Aorta (tissue), 5 donors: ENCODE measurements at regions not wholly inside any gene's neighbourhood (a gene's known extent, or its start where the extent isn't known, plus 50 kb on each side); places are given as distances from the start of the nearest gene placed in this dataset.
"Not testable (repeated sequence)": the region's sequence is repeated elsewhere in the genome, so short reads cannot be mapped to it uniquely, and the experiment has no call there.

Source experiments
- ATAC-seq: fragments of 200-7000 bp; cut with Tn5 transposase; one replicate; pipeline ENCODE4 v1.9.1; 2022; ENCODE audit warnings: moderate library complexity; ENCODE audit not compliant: low FRiP score
- DNase-seq, 2 donors: peaks; one replicate each; pipeline ENCODE4 v3.0.0-alpha.2; 2020
- H3K27ac ChIP-seq, 2 donors: one replicate each; pipeline ENCODE4 v1.5.1; 2013; ENCODE audit warnings: low read length in 2 of 2, mild to moderate bottlenecking in 2 of 2, moderate library complexity in 2 of 2, control low read depth in 1 of 2, inconsistent platforms in 1 of 2, low read depth in 1 of 2
- H3K27me3 ChIP-seq, 2 donors: one replicate each; pipeline ENCODE4 v1.6.1; 2013; ENCODE audit warnings: control low read depth in 1 of 2, low read length in 1 of 2, mild to moderate bottlenecking in 1 of 2, moderate library complexity in 1 of 2; ENCODE audit not compliant: insufficient read depth in 2 of 2, control insufficient read depth in 1 of 2
- H3K36me3 ChIP-seq, 2 donors: one replicate each; pipeline ENCODE4 v1.6.1; 2013; ENCODE audit warnings: control low read depth in 1 of 2, low read length in 1 of 2, mild to moderate bottlenecking in 1 of 2; ENCODE audit not compliant: insufficient read depth in 2 of 2, control insufficient read depth in 1 of 2
- H3K4me1 ChIP-seq, 2 donors: one replicate each; pipeline ENCODE4 v1.6.1; 2013; ENCODE audit warnings: low read length in 2 of 2, control low read depth in 1 of 2, mild to moderate bottlenecking in 1 of 2, moderate library complexity in 1 of 2; ENCODE audit not compliant: insufficient read depth in 2 of 2, control insufficient read depth in 1 of 2
- H3K4me3 ChIP-seq, 2 donors: one replicate each; pipeline ENCODE4 v1.5.1; 2013; ENCODE audit warnings: low read length in 2 of 2, control low read depth in 1 of 2, mild to moderate bottlenecking in 1 of 2
- H3K9me3 ChIP-seq: one replicate; pipeline ENCODE4 v1.6.1; 2013; ENCODE audit warnings: mild to moderate bottlenecking, low read length; ENCODE audit not compliant: control insufficient read depth
- WGBS, 2 donors: extraction: QIAGEN DNeasy Blood & Tissue Kit; methylation state at CpG; one replicate each; pipeline ENCODE4 v1.1.7; 2013; 5-methylcytosine and 5-hydroxymethylcytosine counted together
- intact Hi-C, 2 donors: fragments of 100-400 bp; cut with DNase I; formaldehyde crosslinking; loops; one replicate each; pipeline versions ENCODE4 v1.14.2 to v1.15.0; 2022
- donor health status: healthy with polysubstance abuse.
- donor health status: Bipolar disorder and iron deficiency.
- donor health status: DM: no; HTN: no; CAD: no.
- donor health status: DM: no; HTN: no; CAD: no.
- donor health status: DM: yes; HTN: yes; CAD: no.

- H3K9me3 ChIP-seq: no peaks in the 10 kb centered on the region
- no peak for ATAC-seq
- no peak overlapping the region for H3K4me3 ChIP-seq
- no peak for DNase-seq
- no peaks in the 10 kb centered on the region for H3K27me3 ChIP-seq
- no peaks in the 10 kb centered on the region for H3K4me1 ChIP-seq
- no peaks in the 10 kb centered on the region for H3K36me3 ChIP-seq
- intact Hi-C loops: no loop called here
- H3K27ac ChIP-seq: no peak overlapping the region
Measured at GRCh38 chr4:121582296-121582695, 114.5 kb downstream of the ANXA5 start.

DNA sequence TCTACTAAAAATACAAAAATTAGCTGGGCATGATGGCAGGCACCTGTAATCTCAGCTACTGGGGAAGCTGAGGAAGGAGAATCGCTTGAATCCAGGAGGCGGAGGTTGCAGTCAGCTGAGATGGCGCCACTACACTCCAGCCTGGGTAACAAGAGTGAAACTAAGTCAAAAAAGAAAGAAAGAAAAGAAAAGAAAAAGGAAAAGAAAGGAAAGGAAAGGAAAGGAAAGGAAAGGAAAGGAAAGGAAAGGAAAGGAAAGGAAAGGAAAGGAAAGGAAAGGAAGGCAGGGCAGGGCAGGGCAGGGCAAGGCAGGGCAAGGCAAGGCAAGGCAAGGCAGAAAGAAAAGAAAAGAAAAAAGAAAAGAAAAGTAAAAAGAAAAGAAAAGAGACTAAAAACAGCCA is 121.4 kb downstream of the ANXA5 start:
- H3K4me3 ChIP-seq, H3K36me3 ChIP-seq, ATAC-seq, H3K27me3 ChIP-seq, H3K4me1 ChIP-seq, DNase-seq, H3K9me3 ChIP-seq, H3K27ac ChIP-seq, intact Hi-C loops: not testable (repeated sequence)
- WGBS, 2 donors: 89 to 92% methylated on average over 3 of the region's 3 CpGs

DNA sequence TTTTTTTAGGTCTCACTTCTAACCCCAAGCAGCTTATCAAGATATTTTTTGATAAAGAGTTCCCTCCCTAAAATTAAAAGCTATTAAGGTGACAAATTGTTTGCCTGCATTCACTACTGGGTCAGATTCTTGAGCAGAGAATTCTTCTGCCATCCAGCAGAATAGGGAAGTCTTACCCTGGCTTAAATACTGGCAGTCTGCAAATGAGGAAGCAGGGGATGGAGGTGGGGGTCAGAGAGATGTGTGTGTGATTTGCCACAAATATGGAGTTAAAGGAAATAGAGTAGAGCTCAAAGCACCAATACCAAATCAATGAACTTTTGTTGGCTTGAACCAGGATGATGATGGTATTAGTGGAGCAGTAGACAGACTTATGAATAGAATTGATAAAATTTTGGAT is 122.2 kb downstream of the ANXA5 start:
- ATAC-seq (no peak), DNase-seq (no peak)
- H3K4me3 ChIP-seq: no peak overlapping the region

DNA sequence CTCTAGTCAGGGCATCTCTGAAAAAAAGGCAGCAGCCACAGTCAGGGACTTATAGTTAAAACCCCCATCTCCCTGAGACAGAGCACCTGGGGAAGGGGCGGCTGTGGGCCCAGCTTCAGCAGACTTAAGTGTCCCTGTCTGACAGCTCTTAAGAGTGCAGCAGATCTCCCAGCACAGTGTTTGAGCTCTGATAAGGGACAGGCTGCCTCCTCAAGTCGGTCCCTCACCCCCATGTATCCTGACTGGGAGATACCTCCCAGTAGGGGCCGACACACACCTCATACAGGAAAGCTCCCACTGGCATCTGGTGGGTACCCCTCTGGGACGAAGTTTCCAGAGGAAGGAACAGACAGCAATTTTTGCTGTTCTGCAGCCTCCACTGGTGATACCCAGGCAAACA is 129.0 kb downstream of the ANXA5 start:
- 83 to 88% methylated on average over 4 of the region's 4 CpGs for WGBS, 2 donors
- ATAC-seq: no peak

More for the DNA sequence above, 122.2 kb downstream of the ANXA5 start:
- Histone ChIP-seq H3K27ac (no peak overlapping the region), H3K27me3 (no peaks in the 10 kb centered on the region), H3K36me3 (no peaks in the 10 kb centered on the region), H3K9me3 (no peaks in the 10 kb centered on the region), H3K4me1 (no peaks in the 10 kb centered on the region)
- intact Hi-C loops: no loop called here

GRCh38 chr4:121564840-121565375 is 131.9 kb downstream of the ANXA5 start:
- Histone ChIP-seq H3K9me3 (no peaks in the 10 kb centered on the region), H3K36me3 (no peaks in the 10 kb centered on the region), H3K4me1 (no peaks in the 10 kb centered on the region), H3K27me3 (no peaks in the 10 kb centered on the region), H3K4me3 (no peak overlapping the region), H3K27ac (no peak overlapping the region)
- DNase-seq: no peak
- ATAC-seq: no peak
- 9 to 10% methylated on average over 5 of the region's 5 CpGs for WGBS, 2 donors
- intact Hi-C loops: no loop called here

More for the DNA sequence above, 129.0 kb downstream of the ANXA5 start:
- intact Hi-C loops: no loop called here
- Histone ChIP-seq H3K36me3 (no peaks in the 10 kb centered on the region), H3K27me3 (no peaks in the 10 kb centered on the region), H3K4me3 (no peak overlapping the region), H3K27ac (no peak overlapping the region), H3K9me3 (no peaks in the 10 kb centered on the region), H3K4me1 (no peaks in the 10 kb centered on the region)
- DNase-seq: no peak

DNA sequence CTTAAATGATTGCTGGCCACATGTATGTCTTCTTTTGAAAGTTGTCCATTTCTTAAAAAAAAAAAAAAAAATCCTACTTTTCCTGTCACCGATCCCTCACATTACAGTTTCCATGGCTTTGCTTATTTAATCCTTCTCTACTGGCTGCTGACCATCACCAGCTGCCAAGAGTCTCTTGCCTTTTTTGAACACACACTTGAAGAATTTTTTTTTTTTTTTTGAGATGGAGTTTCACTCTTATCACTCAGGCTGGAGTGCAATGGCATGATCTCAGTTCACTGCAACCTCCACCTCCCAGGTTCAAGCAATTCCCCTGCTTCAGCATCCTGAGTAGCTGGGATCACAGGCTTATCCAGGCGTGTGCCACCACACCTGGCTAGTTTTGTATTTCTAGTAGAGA is 134.0 kb downstream of the ANXA5 start:
- no peaks in the 10 kb centered on the region for H3K27me3 ChIP-seq
- no peak overlapping the region for H3K27ac ChIP-seq
- no peak for DNase-seq
- 36 to 44% methylated on average over 2 of the region's 2 CpGs for WGBS, 2 donors
- H3K36me3 ChIP-seq: no peaks in the 10 kb centered on the region
- no peak overlapping the region for H3K4me3 ChIP-seq
- no peaks in the 10 kb centered on the region for H3K4me1 ChIP-seq
- no peak for ATAC-seq
- no peaks in the 10 kb centered on the region for H3K9me3 ChIP-seq
- intact Hi-C loops: no loop called here

- H3K9me3 ChIP-seq: no peaks in the 10 kb centered on the region
- DNase-seq: no peak
- H3K36me3 ChIP-seq: no peaks in the 10 kb centered on the region
- H3K4me3 ChIP-seq: no peak overlapping the region
- intact Hi-C loops: no loop called here
- no peak for ATAC-seq
- H3K27ac ChIP-seq: no peak overlapping the region
- peaks cover 0 to 3% of the 10 kb centered on the region in 2 donors for H3K27me3 ChIP-seq
- no peaks in the 10 kb centered on the region for H3K4me1 ChIP-seq
- 47 to 54% methylated on average over 4 of the region's 4 CpGs for WGBS, 2 donors
Measured at GRCh38 chr4:121555315-121556107, 141.3 kb downstream of the ANXA5 start.

- Histone ChIP-seq H3K36me3 (no peaks in the 10 kb centered on the region), H3K27ac (no peak overlapping the region), H3K9me3 (no peaks in the 10 kb centered on the region), H3K27me3 (peaks cover 0 to 3% of the 10 kb centered on the region in 2 donors), H3K4me1 (no peaks in the 10 kb centered on the region), H3K4me3 (no peak overlapping the region)
- intact Hi-C loops: no loop called here
- DNase-seq (no peak), ATAC-seq (no peak)
- 18 to 27% methylated on average over 4 of the region's 4 CpGs for WGBS, 2 donors
Measured at GRCh38 chr4:121554382-121554781, 142.4 kb downstream of the ANXA5 start.

DNA sequence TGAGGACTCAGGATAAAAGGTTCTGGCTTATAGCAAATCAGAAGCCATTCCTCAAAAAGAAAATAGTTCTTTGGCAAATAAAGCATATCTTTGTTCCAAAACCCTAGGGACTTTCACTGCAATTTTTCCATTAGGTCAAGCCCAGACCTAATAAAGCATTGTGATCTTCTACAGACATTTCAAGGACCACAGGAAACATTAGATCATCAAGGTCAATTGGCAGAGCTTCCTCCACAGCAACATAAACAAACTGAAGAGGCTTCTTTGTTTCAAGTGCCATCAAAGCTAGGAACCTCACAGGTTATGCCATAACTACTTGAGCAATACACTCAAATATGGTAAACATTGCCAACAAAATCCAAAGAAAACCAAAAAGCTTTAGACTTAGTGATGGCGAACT is 144.9 kb downstream of the ANXA5 start:
- Histone ChIP-seq H3K27ac (no peak overlapping the region), H3K27me3 (peaks cover 0 to 3% of the 10 kb centered on the region in 2 donors), H3K36me3 (no peaks in the 10 kb centered on the region), H3K4me3 (no peak overlapping the region), H3K9me3 (no peaks in the 10 kb centered on the region), H3K4me1 (no peaks in the 10 kb centered on the region)
- no peak for DNase-seq
- 76 to 89% methylated on average over 1 of the region's 1 CpG for WGBS, 2 donors
- no peak for ATAC-seq
- intact Hi-C loops: no loop called here
